ENCODE measurements at regions not wholly inside any gene's neighbourhood (a gene's known extent, or its start where the extent isn't known, plus 50 kb on each side); places are given as distances from the start of the nearest gene placed in this dataset.

DNA sequence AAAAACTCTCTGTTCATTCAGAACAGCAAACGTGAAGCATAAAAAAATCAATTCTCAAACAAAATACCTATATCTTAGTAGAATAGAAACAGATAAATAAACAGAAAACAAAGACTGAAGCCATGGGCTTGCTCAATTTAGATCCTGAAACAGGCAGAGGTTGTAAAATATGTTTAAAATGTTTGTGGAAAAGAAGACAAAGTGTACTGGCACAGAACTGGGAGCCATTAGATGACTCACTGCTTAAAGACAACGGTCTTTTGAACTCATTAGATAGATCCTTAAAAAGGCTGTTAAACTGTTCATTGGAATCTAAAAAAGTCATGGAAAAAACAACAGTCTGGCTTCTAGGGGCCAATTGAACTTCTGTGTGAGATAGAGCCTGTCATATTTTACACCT is 247.0 kb upstream of the NDST4 start:
- no TSS peak for BruUV-seq (replicated peaks)
- Mint-ChIP-seq H3K27me3 (ENCODE audit: insufficient read depth, unreplicated experiment) (no peaks in the 10 kb centered on the region), H3K4me1 (ENCODE audit: low read depth, unreplicated experiment) (no peaks in the 10 kb centered on the region), H3K9me3 (ENCODE audit: unreplicated experiment) (no peaks in the 10 kb centered on the region), H3K36me3 (ENCODE audit: insufficient read depth, unreplicated experiment) (no peaks in the 10 kb centered on the region), H3K27ac (ENCODE audit: unreplicated experiment) (no peak overlapping the region), H3K4me3 (ENCODE audit: unreplicated experiment) (no peak overlapping the region)
- Histone ChIP-seq H3K27me3 (replicated peaks; ENCODE audit: control insufficient read depth, insufficient read depth, low read length) (no peaks in the 10 kb centered on the region), H3K4me3 (ENCODE audit: low read depth, low read length) (no peak overlapping the region), H3K4me1 (no peaks in the 10 kb centered on the region), H3K9me3 (no peaks in the 10 kb centered on the region), H3K36me3 (ENCODE audit: control insufficient read depth, insufficient read depth, low read length) (no peaks in the 10 kb centered on the region)
- TF ChIP-seq, protein P1, sequence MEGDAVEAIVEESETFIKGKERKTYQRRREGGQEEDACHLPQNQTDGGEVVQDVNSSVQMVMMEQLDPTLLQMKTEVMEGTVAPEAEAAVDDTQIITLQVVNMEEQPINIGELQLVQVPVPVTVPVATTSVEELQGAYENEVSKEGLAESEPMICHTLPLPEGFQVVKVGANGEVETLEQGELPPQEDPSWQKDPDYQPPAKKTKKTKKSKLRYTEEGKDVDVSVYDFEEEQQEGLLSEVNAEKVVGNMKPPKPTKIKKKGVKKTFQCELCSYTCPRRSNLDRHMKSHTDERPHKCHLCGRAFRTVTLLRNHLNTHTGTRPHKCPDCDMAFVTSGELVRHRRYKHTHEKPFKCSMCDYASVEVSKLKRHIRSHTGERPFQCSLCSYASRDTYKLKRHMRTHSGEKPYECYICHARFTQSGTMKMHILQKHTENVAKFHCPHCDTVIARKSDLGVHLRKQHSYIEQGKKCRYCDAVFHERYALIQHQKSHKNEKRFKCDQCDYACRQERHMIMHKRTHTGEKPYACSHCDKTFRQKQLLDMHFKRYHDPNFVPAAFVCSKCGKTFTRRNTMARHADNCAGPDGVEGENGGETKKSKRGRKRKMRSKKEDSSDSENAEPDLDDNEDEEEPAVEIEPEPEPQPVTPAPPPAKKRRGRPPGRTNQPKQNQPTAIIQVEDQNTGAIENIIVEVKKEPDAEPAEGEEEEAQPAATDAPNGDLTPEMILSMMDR (IDR thresholded peaks at IDR 0.05; ENCODE audit: insufficient read depth in 1 of 2, low read depth in 1 of 2, low read length in 1 of 2, severe bottlenecking in 1 of 2, unreplicated experiment in 1 of 2): no peak
- intact Hi-C loops (cut with micrococcal nuclease; ENCODE audit: unreplicated experiment): no loop called here
- POLR2A ChIA-PET: no interaction called here
- CTCF ChIA-PET: no interaction called here
- no peak for DNase-seq

DNA sequence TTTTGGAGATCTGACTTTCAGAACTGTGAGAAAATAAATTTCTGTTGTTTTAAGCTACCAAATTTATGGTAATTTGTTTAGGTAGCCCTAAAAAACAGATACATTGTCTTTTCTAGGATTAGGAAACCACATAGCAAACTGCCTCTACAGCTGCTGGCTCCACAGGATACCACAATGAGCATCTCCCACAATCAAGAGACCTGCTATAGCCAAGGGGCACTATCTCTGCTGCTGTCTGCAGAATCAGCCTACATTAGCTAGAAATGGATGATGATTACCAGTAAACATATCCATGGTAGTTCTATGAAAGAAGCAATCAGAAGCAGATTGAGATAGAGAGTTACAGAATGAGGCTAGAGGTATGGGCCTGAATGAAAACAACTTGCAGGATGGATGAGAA is 244.4 kb upstream of the NDST4 start:
- H3K36me3 Mint-ChIP-seq (ENCODE audit: insufficient read depth, unreplicated experiment): no peaks in the 10 kb centered on the region
- POLR2A ChIA-PET: no interaction called here
- peaks cover 4% of the 10 kb centered on the region for H3K9me3 Mint-ChIP-seq (ENCODE audit: unreplicated experiment)
- TF ChIP-seq, protein P1 (IDR thresholded peaks at IDR 0.05; ENCODE audit: insufficient read depth in 1 of 2, low read depth in 1 of 2, low read length in 1 of 2, severe bottlenecking in 1 of 2, unreplicated experiment in 1 of 2): no peak
- no TSS peak for BruUV-seq (replicated peaks)
- H3K4me1 Mint-ChIP-seq (ENCODE audit: low read depth, unreplicated experiment): no peaks in the 10 kb centered on the region
- H3K4me3 ChIP-seq (ENCODE audit: low read depth, low read length): no peak overlapping the region
- no peaks in the 10 kb centered on the region for H3K27me3 ChIP-seq (replicated peaks; ENCODE audit: control insufficient read depth, insufficient read depth, low read length)
- H3K4me1 ChIP-seq: no peaks in the 10 kb centered on the region
- DNase-seq: no peak
- no peaks in the 10 kb centered on the region for H3K9me3 ChIP-seq
- H3K27me3 Mint-ChIP-seq (ENCODE audit: insufficient read depth, unreplicated experiment): no peaks in the 10 kb centered on the region
- H3K4me3 Mint-ChIP-seq (ENCODE audit: unreplicated experiment): no peak overlapping the region
- CTCF ChIA-PET: no interaction called here
- H3K36me3 ChIP-seq (ENCODE audit: control insufficient read depth, insufficient read depth, low read length): no peaks in the 10 kb centered on the region
- H3K27ac Mint-ChIP-seq (ENCODE audit: unreplicated experiment): no peak overlapping the region
- intact Hi-C loops (cut with micrococcal nuclease; ENCODE audit: unreplicated experiment): no loop called here

DNA sequence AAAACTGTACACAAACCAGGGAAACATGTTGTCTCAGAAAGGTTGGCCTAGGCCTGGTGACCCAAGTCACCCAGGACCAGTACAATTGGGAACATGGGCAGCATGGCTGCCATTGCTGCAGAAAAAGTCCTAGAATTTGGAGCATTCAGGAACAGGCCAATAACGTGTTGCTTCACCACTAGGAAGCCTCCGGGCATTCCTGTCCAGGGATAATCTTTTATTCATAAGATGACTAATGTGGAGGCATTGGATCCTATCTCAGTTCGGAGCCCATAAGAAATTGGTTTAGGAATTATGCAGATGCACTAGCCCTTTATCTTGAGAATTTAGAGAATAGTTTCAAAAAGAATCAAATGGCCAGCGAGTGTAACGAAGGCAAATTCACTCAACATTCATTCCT is 242.8 kb upstream of the NDST4 start:
- CTCF ChIA-PET: no interaction called here
- BruUV-seq (replicated peaks): no TSS peak
- DNase-seq: no peak
- Histone ChIP-seq H3K36me3 (ENCODE audit: control insufficient read depth, insufficient read depth, low read length) (no peaks in the 10 kb centered on the region), H3K4me1 (no peaks in the 10 kb centered on the region), H3K4me3 (ENCODE audit: low read depth, low read length) (no peak overlapping the region), H3K27me3 (replicated peaks; ENCODE audit: control insufficient read depth, insufficient read depth, low read length) (no peaks in the 10 kb centered on the region), H3K9me3 (no peaks in the 10 kb centered on the region)
- H3K36me3 Mint-ChIP-seq (ENCODE audit: insufficient read depth, unreplicated experiment): no peaks in the 10 kb centered on the region
- H3K27me3 Mint-ChIP-seq (ENCODE audit: insufficient read depth, unreplicated experiment): no peaks in the 10 kb centered on the region
- H3K9me3 Mint-ChIP-seq (ENCODE audit: unreplicated experiment): peaks cover 12% of the 10 kb centered on the region
- TF ChIP-seq, protein P1 (IDR thresholded peaks at IDR 0.05; ENCODE audit: insufficient read depth in 1 of 2, low read depth in 1 of 2, low read length in 1 of 2, severe bottlenecking in 1 of 2, unreplicated experiment in 1 of 2): no peak
- no peaks in the 10 kb centered on the region for H3K4me1 Mint-ChIP-seq (ENCODE audit: low read depth, unreplicated experiment)
- POLR2A ChIA-PET: no interaction called here
- intact Hi-C loops (cut with micrococcal nuclease; ENCODE audit: unreplicated experiment): no loop called here
- H3K4me3 Mint-ChIP-seq (ENCODE audit: unreplicated experiment): no peak overlapping the region
- no peak overlapping the region for H3K27ac Mint-ChIP-seq (ENCODE audit: unreplicated experiment)
